ENCODE measurements at regions not wholly inside any gene's neighbourhood (a gene's known extent, or its start where the extent isn't known, plus 50 kb on each side); places are given as distances from the start of the nearest gene placed in this dataset.

DNA sequence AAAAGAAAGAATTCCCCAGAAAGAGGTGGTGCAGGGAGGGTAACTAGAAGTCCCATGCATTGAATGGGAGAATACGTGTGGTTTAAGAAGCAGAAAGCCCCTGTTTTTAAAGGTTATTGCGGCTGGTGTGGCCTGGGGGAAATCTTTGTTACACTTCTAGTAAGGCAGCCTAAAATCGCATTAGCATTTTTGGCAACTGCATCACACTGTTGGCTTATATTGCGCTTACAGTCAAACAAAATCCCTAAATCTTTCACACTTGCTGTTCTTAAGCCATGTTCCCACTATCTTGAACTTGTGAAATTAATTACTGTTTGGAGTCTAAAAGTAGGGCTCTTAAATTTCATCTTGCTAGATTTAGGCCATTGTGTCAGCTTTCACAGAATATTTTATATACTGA lies 66.0 kb upstream of the GOLIM4 start:
- no peak for TF ChIP-seq CTCF (IDR thresholded peaks at IDR 0.05; ENCODE audit: insufficient read depth, low read depth, low read length)
- H3K4me3 ChIP-seq (ENCODE audit: low read depth, low read length): no peak overlapping the region
- H3K27me3 ChIP-seq (ENCODE audit: control insufficient read depth, insufficient read depth, low read length): no peaks in the 10 kb centered on the region
- no peaks in the 10 kb centered on the region for H3K36me3 ChIP-seq (ENCODE audit: control insufficient read depth, insufficient read depth, low read length)
- ChIA-PET CTCF (interaction anchor here (2.2 to 12.6 kb wide), 2 partner anchors 113 to 121 kb away, joined by 8 to 217 read pairs; no protein-coding TSS in a partner anchor), POLR2A (no interaction called here)
- DNase-seq (ENCODE audit: low read depth): no peak

DNA sequence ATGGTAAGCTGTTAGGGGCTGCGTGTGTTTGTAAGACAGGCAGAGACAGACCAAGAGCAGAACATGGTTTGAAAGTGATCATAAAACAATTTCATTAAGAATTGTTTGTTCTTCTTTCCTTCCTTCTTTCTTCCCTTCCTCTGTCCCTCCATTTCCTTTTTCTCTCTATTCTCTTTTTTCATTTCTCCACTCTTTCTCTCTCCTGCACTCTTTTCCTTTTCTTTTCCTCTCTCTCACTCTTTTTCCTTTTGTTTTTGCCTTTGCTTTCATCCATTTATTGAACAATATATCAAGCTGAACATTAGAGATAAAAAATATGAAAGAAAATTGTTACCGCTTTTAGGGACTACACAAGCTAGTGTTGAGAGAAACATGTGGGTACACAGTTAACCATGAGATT lies 62.2 kb upstream of the GOLIM4 start:
- POLR2A ChIA-PET: no interaction called here
- CTCF ChIA-PET: interaction anchor here (0.7 to 12.6 kb wide), 3 partner anchors 109 to 151 kb away, joined by 3 to 217 read pairs (median 4); no protein-coding TSS in a partner anchor
- TF ChIP-seq CTCF (IDR thresholded peaks at IDR 0.05; ENCODE audit: insufficient read depth, low read depth, low read length): no peak
- H3K27me3 ChIP-seq (ENCODE audit: control insufficient read depth, insufficient read depth, low read length): no peaks in the 10 kb centered on the region
- H3K4me3 ChIP-seq (ENCODE audit: low read depth, low read length): no peak overlapping the region
- H3K36me3 ChIP-seq (ENCODE audit: control insufficient read depth, insufficient read depth, low read length): no peaks in the 10 kb centered on the region
- DNase-seq (ENCODE audit: low read depth): no peak

GRCh38 chr3:168157099-168157700 lies 61.5 kb upstream of the GOLIM4 start:
- ChIA-PET CTCF (interaction anchor here (1.1 to 12.6 kb wide), 4 partner anchors 9 to 116 kb away, joined by 3 to 217 read pairs (median 15); no protein-coding TSS in a partner anchor), POLR2A (no interaction called here)
- Histone ChIP-seq H3K36me3 (ENCODE audit: control insufficient read depth, insufficient read depth, low read length) (no peaks in the 10 kb centered on the region), H3K27me3 (ENCODE audit: control insufficient read depth, insufficient read depth, low read length) (no peaks in the 10 kb centered on the region), H3K4me3 (ENCODE audit: low read depth, low read length) (no peak overlapping the region)
- TF ChIP-seq CTCF (IDR thresholded peaks at IDR 0.05; ENCODE audit: insufficient read depth, low read depth, low read length): no peak
- DNase-seq (ENCODE audit: low read depth): no peak

DNA sequence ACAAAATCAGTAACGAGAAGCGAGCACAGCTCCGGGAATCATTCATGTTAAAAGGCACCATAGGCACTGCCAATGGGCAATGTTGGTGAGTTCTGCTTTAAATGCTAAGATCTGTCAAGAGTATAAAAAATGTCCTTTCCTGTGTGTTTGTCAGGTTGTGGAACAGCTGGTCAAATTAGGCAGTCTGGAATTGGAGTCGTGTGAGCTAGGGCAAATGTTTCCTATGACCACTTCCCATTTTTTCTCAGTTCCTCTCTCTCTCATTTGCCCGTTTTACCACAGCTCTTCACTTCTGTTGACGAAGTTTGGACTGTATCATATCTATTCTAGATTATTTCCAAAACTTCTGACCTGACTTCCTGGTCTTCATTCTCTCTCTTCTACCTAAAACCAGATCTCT lies 60.8 kb upstream of the GOLIM4 start:
- Histone ChIP-seq H3K27me3 (ENCODE audit: control insufficient read depth, insufficient read depth, low read length) (no peaks in the 10 kb centered on the region), H3K36me3 (ENCODE audit: control insufficient read depth, insufficient read depth, low read length) (no peaks in the 10 kb centered on the region), H3K4me3 (ENCODE audit: low read depth, low read length) (no peak overlapping the region)
- DNase-seq (ENCODE audit: low read depth): no peak
- ChIA-PET POLR2A (no interaction called here), CTCF (interaction anchor here (1.1 to 12.6 kb wide), 3 partner anchors 9 to 115 kb away, joined by 3 to 217 read pairs (median 26); no protein-coding TSS in a partner anchor)
- no peak for TF ChIP-seq CTCF (IDR thresholded peaks at IDR 0.05; ENCODE audit: insufficient read depth, low read depth, low read length)

- Histone ChIP-seq H3K27me3 (ENCODE audit: control insufficient read depth, insufficient read depth, low read length) (no peaks in the 10 kb centered on the region), H3K4me3 (ENCODE audit: low read depth, low read length) (no peak overlapping the region), H3K36me3 (ENCODE audit: control insufficient read depth, insufficient read depth, low read length) (no peaks in the 10 kb centered on the region)
- CTCF ChIA-PET: interaction anchor here (6.3 kb wide), 1 partner anchor 11 kb away, joined by 26 read pairs; no protein-coding TSS in a partner anchor
- DNase-seq (ENCODE audit: low read depth): no peak
- no peak for TF ChIP-seq CTCF (IDR thresholded peaks at IDR 0.05; ENCODE audit: insufficient read depth, low read depth, low read length)
- POLR2A ChIA-PET: no interaction called here
These were observed 59.6 kb upstream of the GOLIM4 start for GRCh38 chr3:168155303-168155702.

All from BJ (cell line).